RKO (cell line): ENCODE measurements at regions not wholly inside any gene's neighbourhood (a gene's known extent, or its start where the extent isn't known, plus 50 kb on each side); places are given as distances from the start of the nearest gene placed in this dataset.
"Not testable (repeated sequence)": the region's sequence is repeated elsewhere in the genome, so short reads cannot be mapped to it uniquely, and the experiment has no call there.

Experiments
- DNase-seq: peaks from one replicate; pipeline ENCODE4 v3.0.0-alpha.2; 2016; ENCODE audit warnings: low spot score

DNA sequence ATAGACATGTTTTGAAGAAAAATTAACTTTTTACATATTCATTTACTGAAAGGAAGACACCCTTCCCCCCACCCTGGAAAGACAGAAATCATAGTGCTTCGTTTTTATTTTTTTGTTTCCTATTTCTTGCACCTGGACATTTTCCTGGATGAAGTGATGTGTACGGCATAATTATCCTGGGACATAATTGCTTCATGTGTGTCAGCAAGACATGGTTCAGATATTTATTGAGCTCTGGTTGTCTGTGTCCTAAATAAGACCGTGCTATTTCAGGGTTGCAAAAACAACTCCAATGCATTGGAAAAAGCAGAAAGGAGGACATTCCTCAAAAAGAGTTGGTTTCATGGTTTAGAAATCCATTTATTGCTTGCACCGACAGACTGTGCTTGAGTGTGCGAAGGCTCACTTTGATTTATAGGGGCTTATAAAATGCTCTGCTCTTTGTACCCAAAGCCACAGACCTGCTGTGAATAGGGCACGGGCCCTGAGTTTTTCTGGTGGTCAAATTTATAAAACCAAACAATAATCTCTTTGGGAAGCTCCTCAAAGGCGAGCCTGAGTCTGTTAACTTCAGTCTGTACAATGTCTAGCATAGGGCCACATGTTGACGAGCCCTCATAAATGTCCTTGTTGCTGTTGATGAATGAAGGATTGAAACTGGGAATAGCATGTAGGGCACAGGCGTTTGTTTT is 179.5 kb downstream of the SOX4 start:
- DNase-seq = no peak

DNA sequence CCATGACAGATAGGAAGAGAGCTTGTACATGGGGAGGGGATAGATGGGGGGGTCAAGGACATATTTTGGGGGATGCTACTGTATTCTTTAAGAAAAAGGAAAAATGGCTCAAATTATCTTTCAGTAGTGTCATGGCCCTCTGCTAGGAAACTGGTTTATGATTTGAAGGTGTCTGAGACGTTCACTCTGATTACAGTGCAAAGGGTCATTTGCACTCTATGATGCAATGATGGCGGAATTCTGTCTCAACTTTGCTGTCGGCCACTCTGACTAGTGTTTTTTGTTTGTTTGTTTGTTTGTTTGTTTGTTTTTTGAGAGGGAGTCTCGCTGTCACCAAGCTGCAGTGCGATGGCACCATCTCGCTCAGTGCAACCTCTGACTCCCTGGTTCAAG is 180.0 kb downstream of the SOX4 start:
- no peak for DNase-seq

DNA sequence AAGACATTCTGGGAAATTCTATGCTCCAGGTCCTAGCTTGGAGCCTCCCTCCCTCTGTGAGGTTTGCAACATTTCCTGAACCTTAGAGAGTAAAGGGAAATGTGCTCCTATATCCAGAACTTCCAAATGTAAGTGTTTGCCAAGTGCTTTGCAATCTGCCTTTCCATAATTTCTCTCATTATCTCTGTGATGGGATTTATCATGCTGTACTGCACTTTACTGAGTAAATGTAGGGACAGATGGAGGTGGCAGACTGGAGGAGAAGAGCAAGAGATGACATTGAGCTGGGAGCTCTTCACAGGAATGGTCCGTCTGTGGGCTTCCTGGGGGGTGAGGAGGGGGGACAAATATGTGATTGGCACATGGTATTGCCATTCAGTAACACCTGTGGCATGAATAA is 184.3 kb downstream of the SOX4 start:
- DNase-seq = no peak

DNA sequence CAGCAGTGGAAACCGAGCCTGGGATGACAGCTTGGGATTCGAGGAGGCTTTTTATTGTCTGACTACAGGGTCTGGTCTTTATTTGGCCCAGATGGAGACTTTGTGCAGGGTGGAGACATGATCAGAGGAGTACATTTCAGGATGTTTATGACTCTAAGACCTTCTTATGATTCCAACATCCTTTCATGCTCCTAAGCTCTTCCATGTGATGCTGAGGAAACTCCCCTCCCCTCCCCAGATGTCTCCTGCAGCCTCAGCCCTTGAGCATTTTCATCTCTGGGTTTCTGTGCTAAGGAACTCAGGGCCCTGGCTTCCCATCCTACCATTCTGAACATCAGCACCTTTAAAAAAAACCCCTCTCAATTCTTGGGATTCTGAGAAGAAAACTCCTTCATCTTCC is 186.6 kb downstream of the SOX4 start:
- DNase-seq = no peak

DNA sequence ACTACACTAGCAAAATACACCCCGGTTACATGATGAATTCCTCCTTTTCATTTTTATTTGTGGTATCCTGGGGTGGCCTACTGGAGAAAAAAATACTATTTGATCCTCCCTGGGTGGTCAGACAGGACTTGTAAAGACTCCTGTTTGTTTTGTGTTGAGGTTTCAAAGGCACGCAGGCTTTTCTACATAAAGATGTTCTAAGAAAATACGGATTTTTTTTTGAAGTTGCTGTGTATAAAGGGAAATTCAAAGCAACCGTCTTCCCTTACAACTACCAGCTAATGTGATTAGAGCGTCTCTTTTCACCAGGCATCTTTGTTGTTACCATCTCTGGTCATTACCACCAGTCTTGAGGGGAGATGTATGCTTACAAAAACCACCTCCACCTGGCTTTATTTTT is 187.1 kb downstream of the SOX4 start:
- DNase-seq = no peak

DNA sequence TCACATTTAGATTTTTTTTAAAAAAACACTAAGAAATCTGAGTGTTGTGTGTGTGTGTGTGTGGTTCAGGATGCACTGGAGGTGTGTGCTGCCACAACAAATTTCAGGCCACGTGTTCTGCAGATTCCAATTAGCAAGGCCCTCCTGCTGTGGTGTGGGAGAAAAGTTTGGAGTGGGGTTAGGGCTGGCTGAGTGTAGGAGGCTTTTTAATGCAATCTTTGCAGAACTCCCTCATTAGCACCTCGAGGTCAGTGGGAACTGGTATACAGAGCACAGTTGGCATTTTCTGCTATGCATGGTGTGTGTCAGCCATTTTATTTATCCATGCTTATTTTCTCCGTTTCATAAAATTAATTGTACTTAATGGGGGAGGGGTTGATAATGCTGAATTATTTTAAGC is 187.6 kb downstream of the SOX4 start:
- no peak for DNase-seq

DNA sequence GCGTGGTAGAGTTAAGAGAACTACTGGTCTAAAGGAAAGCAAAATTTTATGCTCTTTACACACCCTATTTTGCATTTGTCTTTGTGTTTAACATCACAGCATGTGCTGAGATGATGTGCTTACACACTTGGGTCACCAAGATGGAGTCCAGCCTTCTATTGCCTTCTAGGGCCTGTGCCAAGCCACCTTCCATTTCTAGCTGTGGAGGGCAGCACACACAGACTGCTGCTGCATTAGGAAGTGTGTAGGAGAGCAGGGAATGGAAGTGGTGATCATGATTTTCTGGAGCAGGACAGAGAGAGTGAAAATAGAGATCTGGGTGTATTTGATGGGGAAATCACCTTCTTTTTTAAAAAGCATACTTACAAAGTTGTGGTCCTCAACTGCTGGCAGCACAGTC is 191.6 kb downstream of the SOX4 start:
- DNase-seq = no peak

DNA sequence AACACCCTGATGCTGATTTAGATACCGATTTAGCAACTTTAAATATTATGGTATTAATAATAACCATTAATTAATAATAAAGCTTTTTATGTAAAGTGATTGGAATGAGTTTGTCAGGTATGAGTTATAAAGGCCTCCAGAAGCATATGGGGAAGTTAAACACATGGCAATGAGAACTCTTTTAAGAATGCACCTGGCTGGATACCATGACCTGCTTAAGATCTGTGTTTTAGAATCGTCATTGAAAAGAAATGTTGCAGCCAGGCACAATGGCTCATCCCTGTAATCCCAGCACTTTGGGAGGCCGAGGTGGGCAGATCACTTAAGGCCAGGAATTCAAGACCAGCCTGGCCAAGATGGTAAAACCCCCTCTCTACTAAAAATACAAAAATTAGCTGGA is 197.5 kb downstream of the SOX4 start:
- DNase-seq = no peak

DNA sequence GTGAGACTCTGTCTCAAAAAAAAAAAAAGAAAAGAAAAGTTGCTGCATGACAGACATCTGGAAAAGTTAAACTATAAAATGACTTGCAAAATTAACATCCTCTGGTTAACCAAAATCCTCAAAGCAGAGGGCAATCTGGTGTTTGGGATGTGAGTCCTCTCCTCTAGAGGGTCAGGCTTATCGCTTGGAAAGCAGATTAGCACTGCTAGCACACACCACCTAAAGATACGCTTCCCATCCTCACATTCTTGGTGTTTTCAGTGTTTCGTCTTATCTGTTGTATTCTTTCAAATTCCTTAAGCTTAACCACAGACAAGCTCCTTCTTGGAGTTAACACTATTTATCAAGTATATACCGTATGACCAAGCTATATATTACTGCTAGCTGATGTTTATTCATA is 198.0 kb downstream of the SOX4 start:
- DNase-seq = no peak

DNA sequence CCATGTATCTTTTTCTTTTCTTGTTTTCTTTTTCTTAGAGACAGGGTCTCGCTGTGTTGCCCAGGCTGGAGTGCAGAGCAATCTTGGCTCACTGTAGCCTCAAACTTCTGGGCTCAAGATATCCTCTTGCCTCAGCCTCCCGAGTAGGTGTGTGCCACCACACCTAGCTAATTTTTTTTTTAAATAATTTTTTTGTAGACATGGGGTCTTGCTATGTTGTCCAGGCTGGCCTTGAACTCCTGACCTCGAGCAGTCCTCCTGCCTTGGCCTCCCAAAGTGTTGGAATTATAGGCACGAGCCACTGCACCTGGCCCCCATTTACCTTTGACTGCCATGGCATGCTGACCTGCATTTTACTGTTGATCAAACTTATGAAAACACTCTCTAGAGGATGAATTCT is 198.6 kb downstream of the SOX4 start:
- no peak for DNase-seq

DNA sequence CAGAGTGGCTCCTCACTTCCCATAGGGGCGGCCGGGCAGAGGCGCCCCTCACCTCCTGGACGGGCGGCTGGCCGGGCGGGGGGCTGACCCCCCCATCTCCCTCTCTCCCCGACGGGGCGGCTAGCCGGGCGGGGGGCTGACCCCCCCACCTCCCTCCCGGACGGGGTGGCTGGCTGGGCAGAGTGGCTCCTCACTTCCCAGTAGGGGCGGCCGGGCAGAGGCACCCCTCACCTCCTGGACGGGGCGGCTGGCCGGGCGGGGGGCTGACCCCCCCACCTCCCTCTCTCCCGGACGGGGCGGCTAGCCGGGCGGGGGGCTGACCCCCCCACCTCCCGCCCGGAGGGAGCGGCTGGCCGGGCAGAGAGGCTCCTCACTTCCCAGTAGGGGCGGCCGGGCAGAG is 203.4 kb downstream of the SOX4 start:
- not testable (repeated sequence) for DNase-seq

DNA sequence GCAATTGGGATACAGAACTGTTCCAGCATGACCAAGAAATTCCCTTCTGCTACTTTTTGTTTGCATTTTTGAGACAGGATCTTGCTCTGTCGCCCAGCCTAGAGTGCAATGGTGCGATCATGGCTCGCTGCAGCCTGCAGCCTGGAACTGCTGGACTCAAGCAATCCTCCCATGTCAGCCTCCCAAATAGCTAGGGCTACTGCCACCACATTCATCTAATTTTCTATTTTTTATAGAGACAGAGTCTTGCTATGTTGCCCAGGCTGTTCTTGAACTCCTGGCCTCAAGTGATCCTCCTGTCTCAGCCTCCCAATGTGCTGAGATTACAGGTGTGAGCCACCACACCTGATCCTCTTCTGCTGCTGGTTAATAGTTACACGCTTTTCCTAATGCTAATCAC is 204.9 kb downstream of the SOX4 start:
- no peak for DNase-seq

DNA sequence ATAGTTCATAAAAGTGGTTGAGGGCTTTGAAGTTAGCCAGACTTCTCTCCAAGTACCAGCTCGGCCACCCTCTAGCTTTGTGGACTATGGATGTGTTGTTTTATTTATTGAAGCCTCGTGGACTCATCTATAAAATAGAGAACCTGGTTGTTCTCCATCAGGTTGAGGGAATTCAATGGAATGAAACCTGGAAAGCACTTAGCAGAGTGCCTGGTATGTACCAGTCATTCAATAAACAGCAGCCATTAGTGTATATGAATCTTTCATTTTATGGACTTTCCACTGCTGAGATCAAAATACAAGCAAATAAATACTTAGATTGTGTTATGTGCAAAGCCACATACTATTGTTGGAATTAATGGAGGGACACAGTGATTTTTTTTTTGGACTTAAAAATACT is 206.8 kb downstream of the SOX4 start:
- no peak for DNase-seq

DNA sequence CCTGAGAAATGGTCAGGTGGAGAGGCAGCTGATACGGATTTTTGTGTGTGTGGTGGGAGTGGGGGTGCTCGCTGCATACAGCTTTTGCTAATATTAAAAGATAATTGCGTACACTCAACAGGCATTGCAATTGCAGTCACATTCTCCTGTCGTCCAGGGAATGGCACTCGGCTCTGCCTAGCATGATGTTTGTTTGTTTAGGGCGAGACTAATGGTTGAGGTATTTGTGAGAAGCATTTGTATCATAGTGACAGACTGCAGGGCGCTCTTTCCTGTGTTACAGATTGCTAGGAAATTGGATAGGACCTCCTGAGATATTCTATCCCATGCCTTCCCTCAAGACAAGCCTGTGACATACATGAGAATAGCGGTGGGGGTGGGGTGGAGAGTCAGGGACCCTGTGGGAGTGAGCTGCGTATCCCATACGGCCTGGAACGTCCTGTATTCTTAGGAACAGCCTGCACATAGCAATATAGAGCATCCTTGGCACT is 207.4 kb downstream of the SOX4 start:
- no peak for DNase-seq

DNA sequence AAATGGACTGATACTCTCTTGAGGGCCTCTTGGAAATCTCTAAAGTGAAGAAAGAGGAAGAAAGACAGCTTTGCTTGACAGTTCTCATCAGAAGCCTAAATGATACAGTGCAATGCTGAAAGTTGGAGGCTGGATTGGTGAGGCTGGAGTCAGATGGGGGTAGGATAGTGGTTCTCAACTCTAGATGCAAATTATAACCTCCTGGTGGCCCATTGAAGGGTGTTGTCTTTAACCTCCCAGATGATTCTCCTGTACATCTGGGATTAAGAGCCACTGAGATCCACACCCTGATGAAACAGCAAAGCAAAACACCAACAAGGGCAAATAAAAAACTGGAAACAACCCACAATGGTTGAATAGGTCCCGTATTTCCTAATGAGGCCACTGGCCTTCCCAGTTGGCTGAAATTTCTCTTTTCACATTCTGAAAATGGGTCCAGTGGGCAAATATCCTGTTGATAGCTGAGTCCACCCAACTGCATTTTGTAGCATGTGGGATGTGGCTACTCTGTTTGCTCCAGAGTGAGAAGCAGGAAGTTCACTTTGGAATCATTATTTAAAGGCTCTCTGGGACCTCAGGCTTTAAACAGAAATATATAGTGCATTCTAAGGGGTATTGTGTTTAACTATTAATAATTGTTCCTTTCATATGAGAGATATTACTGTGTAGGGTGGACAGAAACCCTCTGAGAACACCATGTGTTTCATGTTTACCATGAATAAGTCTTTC is 208.1 kb downstream of the SOX4 start:
- no peak for DNase-seq

DNA sequence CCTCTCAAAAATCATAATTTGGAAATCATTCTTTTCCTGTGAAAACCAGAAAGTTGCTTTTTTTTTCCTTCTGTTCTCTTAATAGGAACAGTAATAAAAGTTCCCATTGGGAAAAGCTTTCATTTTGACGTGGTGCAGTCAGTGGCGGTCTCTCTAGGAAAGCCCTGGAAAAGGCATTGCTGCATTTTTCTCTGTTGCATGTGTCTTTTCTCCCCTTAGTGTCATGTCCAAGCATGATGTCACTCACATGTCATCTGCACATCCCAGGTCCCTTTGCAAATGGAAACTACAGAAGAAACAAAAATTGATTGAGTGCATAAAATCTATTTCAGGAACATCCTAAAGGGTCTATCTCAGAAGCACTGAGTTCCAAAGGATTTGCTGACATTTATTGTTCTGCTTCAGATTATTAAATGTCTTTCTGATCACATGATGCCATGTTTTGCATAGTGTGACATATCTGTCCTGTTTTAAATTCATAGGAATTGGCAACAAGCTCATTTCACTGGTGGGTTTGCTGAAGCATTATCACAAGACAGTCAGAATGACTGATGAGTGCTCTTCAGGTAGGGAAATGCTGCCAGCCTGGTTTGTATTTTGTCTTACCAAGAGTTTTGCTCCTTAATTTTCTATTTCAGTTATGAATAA is 208.7 kb downstream of the SOX4 start:
- DNase-seq = no peak

DNA sequence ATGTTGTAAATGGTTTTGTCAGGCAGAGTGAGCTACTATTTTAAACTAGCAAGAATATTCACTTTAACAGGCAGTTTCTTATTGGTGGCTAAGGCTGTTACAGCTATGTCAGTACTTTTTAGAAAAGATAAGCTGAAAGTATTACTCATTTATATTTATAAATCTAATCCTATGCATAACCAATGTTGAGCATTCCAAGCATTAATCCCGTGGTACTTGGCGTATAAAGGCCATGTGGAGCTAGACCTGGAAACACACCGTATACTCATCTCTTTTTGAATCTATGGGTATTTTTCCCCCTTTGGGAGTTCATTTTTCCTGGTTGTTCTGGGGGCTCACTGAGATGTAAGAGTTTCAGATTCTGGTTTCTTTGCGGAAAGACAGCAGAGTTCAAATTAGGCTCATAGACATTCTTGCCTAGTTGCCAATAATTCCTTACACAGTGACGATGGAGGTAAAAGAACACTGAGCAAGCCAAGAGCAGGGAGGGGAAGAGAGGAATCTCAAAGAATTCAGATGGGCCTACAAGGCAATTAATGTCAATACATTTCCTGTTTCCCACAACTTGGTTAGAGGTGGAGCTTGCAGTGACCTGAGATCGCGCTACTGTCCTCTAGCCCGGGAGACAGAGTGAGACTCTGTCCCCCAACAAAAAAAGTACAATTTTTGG is 211.5 kb downstream of the SOX4 start:
- DNase-seq = no peak

DNA sequence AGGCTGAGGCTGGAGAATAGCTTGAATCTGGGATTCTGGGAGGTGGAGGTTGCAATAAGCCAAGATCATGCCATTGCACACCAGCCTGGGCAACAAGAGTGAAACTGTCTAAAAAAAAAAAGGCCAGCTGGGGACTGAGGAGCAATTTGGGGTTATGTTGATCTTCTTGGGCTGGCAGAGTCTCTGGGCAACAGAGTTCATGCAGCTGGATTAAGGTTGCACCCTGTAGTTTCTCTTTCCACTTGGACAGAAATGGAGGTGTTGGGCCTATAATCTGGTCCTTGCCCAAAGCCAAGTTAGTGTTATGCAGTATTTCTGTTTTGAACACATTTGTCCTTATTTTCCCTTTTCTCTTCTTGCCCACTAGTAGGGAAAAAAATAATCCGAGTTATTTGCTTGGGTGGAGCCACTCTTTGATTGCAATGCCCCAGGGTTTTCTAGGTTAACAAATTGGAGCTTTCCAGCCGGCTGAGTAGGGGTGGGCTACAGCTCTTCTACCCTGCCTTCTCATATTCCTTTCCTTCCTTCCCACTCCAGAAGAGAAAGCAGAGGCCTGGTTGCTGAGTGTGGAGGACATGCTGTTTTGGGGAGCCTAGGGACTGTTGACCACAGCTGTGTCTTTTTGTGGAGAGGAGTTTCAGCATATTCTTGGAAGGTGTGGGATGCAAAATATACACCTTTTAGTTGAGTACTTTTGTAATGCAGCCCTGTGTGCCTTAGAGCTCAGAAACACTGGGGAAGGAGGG is 213.9 kb downstream of the SOX4 start:
- no peak for DNase-seq

DNA sequence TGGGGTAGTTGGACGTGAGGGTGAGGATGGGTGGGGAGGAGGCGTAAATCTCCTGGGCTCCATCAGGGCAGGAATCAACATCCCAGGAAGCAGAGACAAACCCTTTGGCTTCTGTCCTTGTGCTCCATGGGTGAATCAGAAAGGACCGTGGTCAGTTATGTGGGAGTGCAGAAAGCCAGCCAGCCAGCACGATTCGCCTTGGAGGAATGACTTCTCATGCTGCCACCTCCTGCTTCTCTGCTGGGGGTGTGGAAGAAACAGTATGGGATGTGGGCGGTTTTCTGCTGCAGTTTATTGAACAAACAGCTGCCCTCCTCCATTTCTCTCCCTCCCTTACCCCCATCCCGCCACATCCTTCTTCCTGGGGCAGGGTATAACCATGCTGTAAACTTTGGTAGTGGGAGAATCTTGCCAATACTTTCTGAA is 214.5 kb downstream of the SOX4 start:
- no peak for DNase-seq

DNA sequence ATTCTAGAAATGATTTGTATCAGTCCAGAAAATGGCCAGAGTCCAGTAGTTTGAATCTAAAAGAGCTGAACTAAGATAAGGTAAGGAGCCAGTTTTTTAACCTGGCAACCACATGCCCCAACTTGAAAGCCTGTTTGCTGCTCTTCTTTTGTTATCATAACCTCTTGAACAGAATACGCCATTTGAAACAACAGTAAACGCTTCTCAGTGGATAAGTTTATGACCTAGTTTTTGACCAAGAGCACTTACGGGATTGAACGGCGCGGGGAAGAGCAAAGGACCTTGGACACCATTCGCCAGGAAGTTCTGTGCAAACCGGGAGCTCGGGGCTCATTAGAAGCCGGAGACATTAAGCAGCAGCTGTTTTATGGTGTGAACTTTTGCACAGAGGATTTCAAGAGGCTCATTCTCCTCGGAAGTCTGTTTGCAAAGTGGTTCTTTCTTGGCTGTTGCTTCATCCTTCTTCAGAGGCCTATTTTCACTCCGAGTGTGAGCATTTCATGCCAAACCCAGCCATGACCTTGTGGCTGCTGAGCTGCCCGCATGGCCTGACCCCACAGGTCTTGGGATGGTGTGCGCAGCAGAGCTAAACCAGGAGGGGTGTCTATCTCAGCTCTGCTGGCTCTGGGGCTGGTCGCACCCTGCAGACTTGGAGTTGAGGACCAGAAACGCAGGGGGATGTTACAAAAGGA is 215.1 kb downstream of the SOX4 start:
- DNase-seq = no peak

DNA sequence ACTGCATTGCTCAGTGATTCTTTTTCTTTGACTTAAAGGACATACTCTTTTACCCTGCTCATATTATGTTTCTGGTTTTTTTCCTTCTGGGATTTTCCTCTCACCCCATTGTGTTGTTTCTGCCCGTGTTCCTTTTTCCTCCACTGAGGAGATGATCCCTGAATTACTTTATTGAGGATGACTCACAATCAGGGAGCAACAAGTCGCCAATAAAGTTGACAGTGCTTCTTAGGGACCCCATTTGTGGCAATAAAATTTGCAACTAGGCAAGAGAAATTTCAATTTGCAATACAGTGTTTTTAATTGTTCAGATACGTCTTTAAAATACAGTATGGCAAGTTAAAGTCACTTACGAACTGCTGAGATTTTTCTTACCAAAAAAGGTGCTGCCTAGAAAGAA is 217.9 kb downstream of the SOX4 start:
- no peak for DNase-seq
